DMS79 treated with DMSO at 0.1 percent for 48 hours (cell line): ENCODE measurements at regions not wholly inside any gene's neighbourhood (a gene's known extent, or its start where the extent isn't known, plus 50 kb on each side); places are given as distances from the start of the nearest gene placed in this dataset.

Experiments used
- DNase-seq: peaks from one replicate; lab custom pipeline; 2025; lab: John Stamatoyannopoulos, UW

DNA sequence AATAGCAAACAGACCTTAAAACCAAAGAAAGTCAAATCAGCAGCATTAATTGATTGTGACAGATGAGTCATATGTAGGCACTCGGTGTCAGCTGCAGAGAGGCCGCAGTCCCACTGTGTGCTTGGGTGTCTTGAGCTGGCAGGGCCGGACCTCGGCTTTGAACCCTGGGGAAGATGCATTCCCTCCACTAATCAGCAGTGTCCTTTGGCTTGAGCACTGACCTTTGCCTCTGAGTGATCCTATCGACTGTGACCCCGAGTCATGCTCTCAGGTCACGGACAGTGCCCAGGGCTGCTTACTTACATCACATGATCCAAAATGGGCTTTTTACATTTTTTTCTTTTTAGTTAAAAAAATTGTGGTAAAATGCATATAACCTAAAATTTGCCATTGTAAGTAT is 188.7 kb downstream of the GADD45G start:
- DNase-seq: no peak

DNA sequence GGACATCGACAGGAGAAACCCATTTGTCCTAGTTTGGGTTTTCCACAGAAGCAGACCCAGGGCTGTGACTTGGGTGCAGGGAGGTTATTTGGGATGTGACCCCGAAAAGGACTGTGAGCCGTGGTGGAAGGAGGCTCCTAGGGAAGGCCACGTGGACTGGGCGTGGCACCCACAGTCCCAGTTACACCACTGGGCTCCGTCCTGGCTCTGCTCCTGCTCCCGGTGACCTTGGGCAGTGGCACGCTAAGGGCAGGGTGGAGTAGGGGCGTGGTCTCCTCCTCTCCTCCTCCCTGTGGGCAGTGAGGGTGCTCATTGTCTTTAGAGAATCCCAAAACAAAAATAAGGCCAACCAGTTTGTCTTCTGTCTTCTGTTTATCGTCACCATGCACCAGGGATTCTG is 190.1 kb downstream of the GADD45G start:
- no peak for DNase-seq

DNA sequence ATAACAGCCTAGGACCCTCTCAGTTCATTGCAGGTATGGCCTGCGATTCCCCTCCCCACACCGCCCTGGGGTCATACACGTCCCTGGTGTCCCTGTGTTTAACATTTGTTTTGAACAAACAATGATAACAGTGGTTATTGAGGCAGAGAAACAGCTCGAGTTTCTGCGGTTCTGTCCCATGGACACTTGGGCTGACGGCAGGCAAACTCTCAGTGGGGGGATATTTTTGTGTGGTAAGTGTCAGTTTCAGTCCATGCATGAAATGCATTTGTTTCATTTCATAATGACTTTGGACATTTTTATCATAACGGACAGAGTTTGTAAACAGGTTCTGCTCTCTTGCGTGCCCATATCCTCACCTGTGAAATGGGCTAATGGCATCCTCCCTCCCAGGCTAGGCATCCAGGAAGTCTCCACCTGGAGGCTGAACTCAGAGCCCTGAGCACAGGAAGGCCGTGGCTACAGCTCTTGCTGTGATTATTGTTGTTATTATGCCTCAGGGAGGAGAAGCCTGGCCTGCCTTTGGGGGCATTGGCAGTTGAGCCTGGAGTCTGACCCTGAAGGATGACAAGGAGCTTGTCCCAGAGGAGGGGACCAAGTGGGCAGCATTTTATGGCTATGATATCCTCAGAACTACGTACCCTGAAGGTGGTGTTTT is 190.9 kb downstream of the GADD45G start:
- no peak for DNase-seq

GRCh38 chr9:89796606-89797005 is 191.8 kb downstream of the GADD45G start:
- DNase-seq: no peak

DNA sequence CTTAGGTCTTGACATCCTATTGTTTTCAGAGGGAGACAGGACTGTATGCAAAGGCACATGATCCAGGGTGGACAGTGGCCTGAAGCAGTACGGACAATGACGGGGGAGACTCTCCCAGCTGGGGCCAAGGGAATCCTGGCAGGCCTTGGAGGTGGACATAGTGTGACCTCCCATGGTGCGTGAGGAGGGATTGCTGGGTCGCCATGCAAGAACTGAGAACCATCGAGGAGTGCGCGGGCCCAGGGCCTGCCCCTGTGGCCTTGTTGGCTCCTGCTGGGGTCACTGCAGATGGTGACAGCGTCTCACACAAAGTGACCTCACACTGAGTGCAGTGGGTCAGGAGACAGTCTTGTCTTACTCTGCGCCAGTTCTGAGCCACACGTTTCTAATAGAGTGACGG is 192.4 kb downstream of the GADD45G start:
- no peak for DNase-seq

- peak; percentile 67 for DNase-seq
Observed at GRCh38 chr9:89797937-89798455, 193.2 kb downstream of the GADD45G start.

DNA sequence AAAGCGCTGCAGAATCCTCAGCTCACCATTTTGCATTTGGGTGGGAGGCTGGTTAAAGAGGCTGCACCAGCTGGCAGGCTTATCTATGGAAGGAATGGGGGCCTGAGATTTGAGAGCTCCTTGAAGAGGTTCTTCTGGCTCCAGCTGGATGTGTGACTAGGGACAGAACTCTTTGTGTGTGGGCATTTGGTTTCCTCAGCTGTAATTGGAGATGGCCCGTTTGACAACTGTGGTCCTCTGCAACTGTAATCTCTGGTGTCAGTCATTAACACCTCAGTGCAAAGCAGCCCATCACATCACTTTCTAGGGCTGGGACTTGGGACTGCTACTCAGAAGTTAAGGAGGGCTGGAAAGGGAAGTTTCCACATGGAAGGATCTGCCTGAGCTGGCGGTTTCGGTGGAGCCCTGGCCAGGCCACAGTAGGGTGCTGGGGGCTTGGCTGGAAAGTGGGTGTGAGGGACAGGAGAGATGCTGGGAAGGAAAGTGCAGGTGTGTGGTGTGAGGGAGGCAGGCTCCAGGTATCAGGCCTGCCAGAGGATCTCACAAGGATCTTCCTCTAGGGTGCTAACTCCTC is 193.8 kb downstream of the GADD45G start:
- DNase-seq: peak; percentile 27

DNA sequence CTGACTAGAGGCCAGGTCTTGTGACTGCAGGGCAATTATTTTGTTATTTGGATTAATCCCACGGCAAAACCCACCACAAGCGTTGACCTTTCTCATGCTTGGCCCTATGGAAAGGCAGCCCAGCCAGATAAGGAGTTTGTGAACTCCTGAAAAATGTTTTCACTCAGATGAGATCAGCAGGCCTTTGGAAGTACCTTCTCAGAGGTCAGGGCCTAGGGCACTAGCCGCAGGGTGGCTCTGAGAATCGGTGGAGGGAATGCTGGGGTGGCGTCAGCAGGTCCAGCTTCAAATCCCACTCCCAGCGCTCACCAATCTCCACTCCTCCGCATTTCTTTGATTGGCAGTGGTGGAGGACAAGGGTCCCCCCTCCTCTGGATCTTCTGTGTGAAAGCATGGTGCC is 194.4 kb downstream of the GADD45G start:
- DNase-seq: no peak

DNA sequence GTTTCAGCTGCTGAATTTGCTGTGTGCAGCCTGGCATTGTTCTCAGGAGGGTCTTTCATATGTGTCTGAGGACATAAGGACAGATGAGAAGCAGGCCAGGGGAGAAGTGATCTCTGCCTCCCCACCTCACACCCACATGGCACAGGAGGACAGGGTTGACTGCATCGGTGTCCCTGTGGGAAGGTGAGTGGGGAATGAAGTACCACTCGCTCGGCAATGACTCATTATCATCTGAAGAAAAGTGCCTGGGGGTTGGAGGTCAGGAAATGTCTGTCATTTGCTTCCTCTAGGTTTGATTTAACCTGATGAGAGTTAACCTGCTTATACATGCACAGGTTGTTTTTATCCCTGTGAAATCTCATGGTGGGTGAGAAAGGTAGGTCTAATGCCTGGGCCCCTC is 195.0 kb downstream of the GADD45G start:
- DNase-seq: peak; percentile 8

GRCh38 chr9:89801341-89801740 is 196.5 kb downstream of the GADD45G start:
- DNase-seq: no peak

DNA sequence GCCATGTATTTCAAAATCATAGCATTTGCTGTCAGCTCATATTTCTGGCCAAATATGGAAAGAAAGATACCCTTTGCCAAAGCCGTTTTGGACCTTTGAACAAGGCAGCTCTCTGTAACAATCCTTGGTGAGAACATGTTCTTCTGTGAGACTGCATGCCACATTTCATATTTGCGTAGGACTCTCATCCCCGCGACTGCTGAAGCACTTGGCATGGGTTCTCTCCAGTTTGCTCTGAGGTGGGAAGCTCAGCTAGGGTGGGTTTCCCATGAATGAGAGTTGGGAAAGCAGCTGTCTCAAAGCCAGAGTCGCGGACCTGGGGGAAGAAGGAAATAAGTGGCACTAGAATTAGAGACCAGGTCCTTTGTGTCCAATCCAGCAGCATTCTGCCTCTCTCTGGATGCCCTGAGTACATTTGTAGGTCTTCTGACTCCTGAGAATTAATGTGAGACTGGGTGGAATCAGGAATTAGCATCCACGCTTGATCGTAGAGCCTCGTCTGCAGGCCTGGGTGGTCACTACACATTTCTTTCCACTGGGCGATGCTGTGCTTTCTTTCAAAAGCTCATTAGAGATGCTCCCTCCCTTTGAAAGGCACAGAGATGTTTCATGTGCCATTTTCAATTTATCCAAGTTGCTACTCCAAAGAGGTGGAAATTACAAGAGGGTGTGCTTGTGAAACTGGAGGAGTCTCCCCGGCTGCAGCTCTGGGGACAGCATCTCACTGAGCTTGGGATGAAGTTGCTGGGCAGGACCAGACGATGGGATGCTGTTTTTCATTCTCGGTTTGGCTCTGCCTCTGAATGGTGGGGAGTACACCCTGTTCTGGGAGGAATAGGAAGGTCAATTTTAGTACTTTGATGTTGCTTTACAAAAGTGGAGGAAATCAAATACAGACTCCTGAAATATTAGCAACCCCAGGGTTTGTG is 197.2 kb downstream of the GADD45G start:
- peak; percentile 30 for DNase-seq

GRCh38 chr9:89802781-89803355 is 198.1 kb downstream of the GADD45G start:
- peak; percentile 49 for DNase-seq

GRCh38 chr9:89803403-89803802 is 198.6 kb downstream of the GADD45G start:
- no peak for DNase-seq

DNA sequence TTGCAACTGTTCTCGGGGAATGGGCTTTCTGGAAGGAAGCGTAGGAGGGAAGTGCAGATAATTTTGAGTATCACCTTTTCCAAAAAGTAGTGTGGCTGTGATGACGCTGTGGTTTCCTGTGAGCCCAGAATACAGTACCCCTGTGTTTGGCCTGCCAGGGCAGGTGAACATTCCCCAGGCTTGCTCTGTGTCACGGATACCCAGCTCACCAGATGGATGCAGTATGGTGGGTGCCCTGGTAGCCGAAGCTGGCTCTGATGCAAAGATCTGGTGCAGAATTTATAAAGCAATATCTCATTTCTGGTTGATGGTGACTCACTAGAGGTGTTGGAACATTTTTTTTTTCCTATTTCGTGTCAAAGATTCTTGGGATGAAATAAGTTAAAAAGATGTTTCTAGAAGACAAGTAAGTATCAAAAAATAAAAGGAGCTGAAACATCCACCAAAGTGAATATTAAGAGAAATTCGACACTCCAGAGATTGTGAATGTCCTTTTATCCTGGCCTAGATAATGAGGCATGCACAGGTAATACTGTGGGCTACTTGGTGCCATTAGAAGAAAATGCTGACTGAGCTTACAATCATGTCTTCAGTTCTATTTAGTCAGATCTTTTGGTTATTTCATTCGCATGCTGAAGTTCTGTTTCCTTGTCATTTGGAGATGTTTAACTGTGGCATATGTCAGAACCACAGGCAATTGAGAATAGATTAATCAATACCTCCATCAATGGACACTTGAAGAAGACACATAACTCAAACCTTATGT is 200.1 kb downstream of the GADD45G start:
- DNase-seq: no peak

DNA sequence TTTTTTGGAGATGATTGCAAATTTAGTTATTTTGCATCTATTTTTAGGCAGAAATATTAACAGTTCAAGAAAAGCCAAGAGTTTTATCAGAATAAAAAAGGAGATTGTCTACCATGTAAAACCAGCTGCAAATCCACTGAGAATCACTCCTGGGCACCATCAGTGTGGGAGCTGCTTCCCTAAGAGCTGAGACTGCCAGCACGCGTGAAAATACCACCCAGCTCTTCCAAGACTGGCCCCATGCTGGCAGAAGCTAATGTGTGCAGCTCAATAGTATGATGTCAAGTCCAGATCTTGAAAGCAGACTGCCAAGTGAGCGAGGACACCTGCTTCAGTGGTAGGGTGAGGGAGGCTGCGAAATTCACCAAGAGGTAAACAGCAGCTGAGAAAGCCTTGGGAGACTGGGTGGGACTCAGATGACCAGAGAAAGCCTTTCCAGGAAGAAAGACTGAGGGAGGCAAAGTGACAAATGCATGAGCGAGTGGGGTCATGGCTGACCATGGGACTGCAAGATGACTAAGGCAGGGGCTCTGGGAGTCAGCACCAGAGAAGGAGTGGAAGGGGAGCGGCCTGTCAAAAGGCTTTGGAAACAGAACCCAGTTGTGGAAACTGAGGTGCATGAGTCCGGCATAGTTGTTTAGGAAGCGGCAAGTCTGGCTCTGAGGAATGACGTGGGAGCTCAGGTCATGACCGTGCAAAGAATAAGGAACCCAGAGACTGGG is 200.9 kb downstream of the GADD45G start:
- no peak for DNase-seq

GRCh38 chr9:89806371-89807100 is 201.7 kb downstream of the GADD45G start:
- DNase-seq: no peak

DNA sequence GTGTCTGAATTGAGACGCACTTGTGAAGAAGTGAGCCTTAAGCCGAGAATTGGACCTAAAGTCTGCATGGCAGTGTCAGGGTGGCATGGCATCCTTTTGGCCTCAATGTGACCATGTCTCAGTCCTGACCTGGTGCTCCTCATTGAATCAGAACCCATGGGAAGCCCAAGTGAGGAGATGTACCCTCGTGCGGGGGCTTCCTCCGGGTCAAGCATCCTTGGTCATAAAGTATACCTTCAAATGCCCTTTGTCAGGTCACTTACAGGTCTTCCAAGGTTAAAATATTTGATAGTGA is 202.2 kb downstream of the GADD45G start:
- DNase-seq: no peak

DNA sequence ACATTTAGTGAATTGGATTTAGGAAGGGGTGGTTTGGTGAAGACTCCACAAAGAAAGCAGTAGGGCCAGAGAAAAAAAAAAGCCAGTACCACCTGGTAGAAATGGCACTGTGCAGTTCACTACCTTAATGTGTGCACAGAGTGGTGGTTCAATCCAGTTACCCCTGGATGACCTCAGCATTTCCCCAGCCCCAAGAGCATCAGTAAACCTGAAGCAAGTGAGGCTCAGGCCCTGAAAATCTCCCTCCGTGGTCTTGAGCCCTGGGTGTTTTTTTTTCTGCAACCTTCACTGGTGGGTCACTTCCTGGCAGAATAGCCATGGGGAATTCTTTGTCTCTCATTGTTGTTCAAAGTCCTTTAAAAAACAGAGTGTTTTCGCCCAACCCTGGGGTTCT is 202.9 kb downstream of the GADD45G start:
- no peak for DNase-seq

DNA sequence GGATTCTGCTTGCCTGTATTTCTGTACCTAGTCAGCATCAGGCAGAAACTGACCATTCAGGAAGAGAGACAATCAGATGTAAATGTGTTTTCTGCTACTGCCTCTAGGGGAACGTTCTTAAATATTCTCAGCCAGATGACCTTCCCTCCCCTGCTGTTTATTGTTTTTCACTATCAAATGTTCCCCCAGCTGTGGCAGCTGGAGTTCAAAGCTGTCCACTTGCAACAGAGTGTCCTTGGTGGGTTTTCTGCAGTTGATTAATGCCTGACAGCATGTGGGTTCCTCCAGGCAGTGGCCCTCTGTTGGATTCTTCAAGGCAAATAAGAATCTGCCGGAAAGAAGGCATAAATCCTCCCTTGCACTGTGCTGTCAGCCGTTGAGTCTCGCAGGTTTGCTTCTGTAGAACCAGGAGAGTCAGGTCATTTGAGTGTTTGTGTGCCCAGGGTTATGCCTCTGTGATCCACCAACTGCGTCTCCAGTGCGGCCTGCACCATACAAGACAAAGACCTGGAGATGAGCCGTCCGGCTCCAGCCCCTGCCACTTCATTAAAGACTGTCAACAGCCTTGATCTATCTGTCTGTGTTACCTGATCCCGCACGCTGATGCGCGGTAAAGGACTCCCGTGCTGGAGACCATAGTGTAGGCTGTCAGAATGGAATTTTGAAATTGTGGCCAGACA is 203.4 kb downstream of the GADD45G start:
- no peak for DNase-seq

- DNase-seq: no peak
Observed at GRCh38 chr9:89808756-89809181, 204.0 kb downstream of the GADD45G start.
